H1 (cell line): ENCODE measurements at regions not wholly inside any gene's neighbourhood (a gene's known extent, or its start where the extent isn't known, plus 50 kb on each side); places are given as distances from the start of the nearest gene placed in this dataset.

Source experiments
- CREB1 ChIP-seq: IDR thresholded peaks from 2 replicates; pipeline ENCODE4 v1.6.1; 2012; ENCODE audit warnings: inconsistent platforms
- HDAC2 ChIP-seq, 2 experiments: fragments of 300-600 bp in 1 of 2; sonication (generic) in 1 of 2; IDR thresholded peaks; 2 replicates each; pipeline ENCODE4 v1.6.1; 2011 to 2012; ENCODE audit warnings: low read depth in 2 of 2, low read length in 2 of 2, mild to moderate bottlenecking in 2 of 2, moderate library complexity in 2 of 2, borderline replicate concordance in 1 of 2, inconsistent platforms in 1 of 2
- JUND ChIP-seq: IDR thresholded peaks from 2 replicates; pipeline ENCODE4 v1.6.1; 2011; ENCODE audit warnings: mild to moderate bottlenecking, improper control_type of control experiment, low read length
- POLR2A ChIP-seq, 2 experiments: IDR thresholded peaks; 1 replicate in 1 of 2; 2 replicates in 1 of 2; pipeline ENCODE4 v1.6.1; 2011; ENCODE audit warnings: low read depth in 2 of 2, low read length in 2 of 2, mild to moderate bottlenecking in 2 of 2; ENCODE audit errors: control extremely low read depth in 1 of 2
- RNF2 ChIP-seq: fragments of 200-900, 300-1000 bp; sonication (generic); IDR thresholded peaks from 2 replicates; pipeline ENCODE4 v1.7.1; 2016; ENCODE audit warnings: borderline replicate concordance, low read depth, mild to moderate bottlenecking, antibody characterized with exemption, low read length; ENCODE audit not compliant: poor library complexity, severe bottlenecking; ENCODE audit errors: missing control alignments
- SIN3A ChIP-seq, 2 experiments: IDR thresholded peaks in 1 of 2; conservative IDR thresholded peaks in 1 of 2; 2 replicates each; pipeline ENCODE4 v1.6.1; 2011 to 2012; ENCODE audit warnings: low read length in 2 of 2, improper control_type of control experiment in 1 of 2, low read depth in 1 of 2, mild to moderate bottlenecking in 1 of 2
- SP1 ChIP-seq: IDR thresholded peaks from 2 replicates; pipeline ENCODE4 v1.6.1; 2011; ENCODE audit warnings: low read depth, low read length
- ZNF274 ChIP-seq: IDR thresholded peaks from 2 replicates; pipeline ENCODE4 v1.7.0; 2012; ENCODE audit warnings: low read length, borderline replicate concordance; ENCODE audit errors: extremely low read depth
- TF ChIP-seq, protein P1 (sequence below), 3 experiments: IDR thresholded peaks; 1 replicate in 2 of 3; 2 replicates in 1 of 3; pipeline versions ENCODE4 v1.5.1 to v1.6.1; 2011; ENCODE audit warnings: low read length in 3 of 3, mild to moderate bottlenecking in 3 of 3, inconsistent platforms in 2 of 3, low read depth in 1 of 3, moderate library complexity in 1 of 3; ENCODE audit not compliant: insufficient read depth in 1 of 3; ENCODE audit errors: control extremely low read depth in 1 of 3
- TF ChIP-seq, protein P2 (sequence below): IDR thresholded peaks from 2 replicates; pipeline ENCODE4 v1.6.1; 2012; ENCODE audit warnings: inconsistent platforms

DNA sequence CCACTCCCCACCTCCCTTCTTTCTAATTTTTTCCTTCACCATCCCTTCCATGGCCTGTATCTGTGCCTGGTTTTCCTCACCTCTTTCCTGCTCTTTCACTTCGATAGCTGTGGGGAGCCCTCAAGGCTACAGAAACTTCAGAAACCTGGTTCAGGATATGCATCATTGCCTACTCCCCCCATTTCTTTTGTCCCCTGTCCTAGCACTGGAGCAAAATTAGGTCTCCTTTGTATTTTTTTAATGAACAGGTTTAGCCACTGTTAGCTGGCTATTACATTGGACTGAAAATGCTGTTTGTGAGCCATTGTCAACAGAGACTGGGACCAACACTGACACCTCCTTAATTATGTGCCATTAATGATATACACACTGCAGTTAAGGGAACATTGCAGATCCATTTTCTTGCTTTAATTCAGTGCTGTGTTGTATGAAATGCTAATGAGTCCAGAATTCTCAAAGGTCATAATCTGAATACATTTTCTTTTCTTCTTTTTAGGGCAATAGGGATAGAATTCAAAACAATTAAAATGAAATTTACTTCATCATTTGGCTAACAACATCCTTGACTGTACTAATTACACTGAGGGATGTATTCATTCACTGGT, 138.6 kb downstream of the PDCD6IP start:
- no peak for TF ChIP-seq HDAC2 (IDR thresholded peaks at IDR 0.05; ENCODE audit: borderline replicate concordance in 1 of 2, low read depth in 2 of 2, low read length in 2 of 2)
- TF ChIP-seq ZNF274 = no peak
- TF ChIP-seq RNF2 = no peak
- TF ChIP-seq, protein P1, sequence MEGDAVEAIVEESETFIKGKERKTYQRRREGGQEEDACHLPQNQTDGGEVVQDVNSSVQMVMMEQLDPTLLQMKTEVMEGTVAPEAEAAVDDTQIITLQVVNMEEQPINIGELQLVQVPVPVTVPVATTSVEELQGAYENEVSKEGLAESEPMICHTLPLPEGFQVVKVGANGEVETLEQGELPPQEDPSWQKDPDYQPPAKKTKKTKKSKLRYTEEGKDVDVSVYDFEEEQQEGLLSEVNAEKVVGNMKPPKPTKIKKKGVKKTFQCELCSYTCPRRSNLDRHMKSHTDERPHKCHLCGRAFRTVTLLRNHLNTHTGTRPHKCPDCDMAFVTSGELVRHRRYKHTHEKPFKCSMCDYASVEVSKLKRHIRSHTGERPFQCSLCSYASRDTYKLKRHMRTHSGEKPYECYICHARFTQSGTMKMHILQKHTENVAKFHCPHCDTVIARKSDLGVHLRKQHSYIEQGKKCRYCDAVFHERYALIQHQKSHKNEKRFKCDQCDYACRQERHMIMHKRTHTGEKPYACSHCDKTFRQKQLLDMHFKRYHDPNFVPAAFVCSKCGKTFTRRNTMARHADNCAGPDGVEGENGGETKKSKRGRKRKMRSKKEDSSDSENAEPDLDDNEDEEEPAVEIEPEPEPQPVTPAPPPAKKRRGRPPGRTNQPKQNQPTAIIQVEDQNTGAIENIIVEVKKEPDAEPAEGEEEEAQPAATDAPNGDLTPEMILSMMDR (IDR thresholded peaks at IDR 0.05; ENCODE audit: control extremely low read depth in 1 of 3, insufficient read depth in 1 of 3, low read depth in 1 of 3, low read length in 3 of 3) = no peak
- no peak for TF ChIP-seq SIN3A (conservative IDR thresholded peaks at IDR 0.05 in 1 of 2, IDR thresholded peaks at IDR 0.05 in 1 of 2; ENCODE audit: low read depth in 1 of 2, low read length in 2 of 2)
- TF ChIP-seq JUND = no peak
- TF ChIP-seq, protein P2, sequence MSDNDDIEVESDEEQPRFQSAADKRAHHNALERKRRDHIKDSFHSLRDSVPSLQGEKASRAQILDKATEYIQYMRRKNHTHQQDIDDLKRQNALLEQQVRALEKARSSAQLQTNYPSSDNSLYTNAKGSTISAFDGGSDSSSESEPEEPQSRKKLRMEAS = no peak
- TF ChIP-seq POLR2A (IDR thresholded peaks at IDR 0.05; ENCODE audit: control extremely low read depth in 1 of 2, low read depth in 2 of 2, low read length in 2 of 2) = no peak
- TF ChIP-seq SP1 = no peak
- TF ChIP-seq CREB1 = no peak
